OCI-LY3 (cell line): ENCODE measurements at regions not wholly inside any gene's neighbourhood (a gene's known extent, or its start where the extent isn't known, plus 50 kb on each side); places are given as distances from the start of the nearest gene placed in this dataset.
"Not testable (repeated sequence)": the region's sequence is repeated elsewhere in the genome, so short reads cannot be mapped to it uniquely, and the experiment has no call there.

Experiments
- H2AFZ ChIP-seq: fragments of 200-600, 300-600 bp; shearing (Covaris generic); 2 replicates; pipeline ENCODE4 v1.6.0; 2014; ENCODE audit warnings: antibody characterized with exemption, low read depth, low read length
- H3K27ac ChIP-seq: fragments of 200-600, 300-600 bp; sonication (generic); 2 replicates; pipeline ENCODE4 v1.5.1; 2014; ENCODE audit warnings: mild to moderate bottlenecking, low read length, moderate library complexity, mixed read lengths
- H3K27me3 ChIP-seq: fragments of 200-600, 300-600 bp; sonication (generic); 2 replicates; pipeline ENCODE4 v1.6.1; 2014; ENCODE audit warnings: low read depth, low read length, mixed read lengths
- H3K36me3 ChIP-seq: fragments of 200-600, 300-600 bp; sonication (generic); replicated peaks from 2 replicates; pipeline ENCODE3; 2014; ENCODE audit warnings: low read depth, low read length, mixed read lengths
- H3K4me1 ChIP-seq: fragments of 300-600, 200-600 bp; sonication (generic); 2 replicates; pipeline ENCODE4 v1.6.1; 2014; ENCODE audit warnings: low read length, mixed read lengths
- H3K4me2 ChIP-seq: fragments of 200-600, 300-600 bp; sonication (generic); 2 replicates; pipeline ENCODE4 v1.6.1; 2014; ENCODE audit warnings: low read length, mixed read lengths
- H3K4me3 ChIP-seq: fragments of 300-600, 200-600 bp; sonication (generic); 2 replicates; pipeline ENCODE4 v1.5.1; 2014; ENCODE audit warnings: antibody characterized with exemption, mild to moderate bottlenecking, low read length, moderate library complexity
- H3K79me2 ChIP-seq: fragments of 300-600, 200-600 bp; shearing (Covaris generic); 2 replicates; pipeline ENCODE4 v1.6.1; 2014; ENCODE audit warnings: mild to moderate bottlenecking, low read length, mixed read lengths
- H3K9ac ChIP-seq: fragments of 300-600, 200-600 bp; shearing (Covaris generic); 2 replicates; pipeline ENCODE4 v1.6.0; 2014; ENCODE audit warnings: mild to moderate bottlenecking, low read length, moderate library complexity
- H3K9me3 ChIP-seq: fragments of 200-600, 300-600 bp; shearing (Covaris generic); 2 replicates; pipeline ENCODE4 v1.6.1; 2014; ENCODE audit warnings: low read length, mixed read lengths; ENCODE audit not compliant: insufficient read depth
- H4K20me1 ChIP-seq: fragments of 200-600, 300-600 bp; sonication (generic); 2 replicates; pipeline ENCODE4 v1.6.1; 2016; ENCODE audit warnings: low read length, mixed read lengths; ENCODE audit not compliant: insufficient read depth
- EZH2phosphoT487 ChIP-seq: fragments of 200-600 bp; shearing (Covaris generic); IDR thresholded peaks from 2 replicates; pipeline ENCODE4 v1.6.1; 2018; ENCODE audit warnings: antibody characterized with exemption, mixed run types, low read depth
- TF ChIP-seq, protein P1 (sequence below): fragments of 200-600, 300-600 bp; sonication (generic); IDR thresholded peaks from 2 replicates; pipeline ENCODE4 v1.5.1; 2014; ENCODE audit warnings: antibody characterized with exemption, low read length, low read depth

DNA sequence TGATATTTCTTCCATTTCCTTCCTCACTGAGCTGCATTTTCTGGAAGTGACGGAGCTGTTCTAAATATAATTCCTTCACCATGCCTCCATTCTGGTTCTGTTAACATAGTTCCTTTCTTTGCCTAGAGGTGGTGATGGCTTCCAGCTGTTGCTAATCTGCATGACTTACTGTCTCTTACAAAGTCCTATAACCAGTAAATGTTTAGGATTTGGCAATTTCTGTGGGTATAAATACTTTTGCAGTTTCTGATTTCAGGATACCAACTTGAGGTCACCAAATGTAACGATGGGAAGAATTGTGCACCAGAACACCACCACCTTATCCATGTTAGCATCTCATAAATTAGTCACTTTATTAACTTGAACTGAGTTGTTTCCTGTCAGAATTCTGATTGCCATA lies 101.7 kb upstream of the FN1 start:
- Histone ChIP-seq H3K4me1 (peaks cover 11% of the 10 kb centered on the region), H3K4me3 (no peak overlapping the region), H3K9ac (no peak overlapping the region), H3K27me3 (no peaks in the 10 kb centered on the region), H3K79me2 (no peaks in the 10 kb centered on the region), H3K9me3 (no peaks in the 10 kb centered on the region), H3K27ac (no peak overlapping the region), H2AFZ (no peak overlapping the region), H4K20me1 (no peaks in the 10 kb centered on the region), H3K36me3 (no peaks in the 10 kb centered on the region), H3K4me2 (no peak overlapping the region)
- TF ChIP-seq, protein P1, sequence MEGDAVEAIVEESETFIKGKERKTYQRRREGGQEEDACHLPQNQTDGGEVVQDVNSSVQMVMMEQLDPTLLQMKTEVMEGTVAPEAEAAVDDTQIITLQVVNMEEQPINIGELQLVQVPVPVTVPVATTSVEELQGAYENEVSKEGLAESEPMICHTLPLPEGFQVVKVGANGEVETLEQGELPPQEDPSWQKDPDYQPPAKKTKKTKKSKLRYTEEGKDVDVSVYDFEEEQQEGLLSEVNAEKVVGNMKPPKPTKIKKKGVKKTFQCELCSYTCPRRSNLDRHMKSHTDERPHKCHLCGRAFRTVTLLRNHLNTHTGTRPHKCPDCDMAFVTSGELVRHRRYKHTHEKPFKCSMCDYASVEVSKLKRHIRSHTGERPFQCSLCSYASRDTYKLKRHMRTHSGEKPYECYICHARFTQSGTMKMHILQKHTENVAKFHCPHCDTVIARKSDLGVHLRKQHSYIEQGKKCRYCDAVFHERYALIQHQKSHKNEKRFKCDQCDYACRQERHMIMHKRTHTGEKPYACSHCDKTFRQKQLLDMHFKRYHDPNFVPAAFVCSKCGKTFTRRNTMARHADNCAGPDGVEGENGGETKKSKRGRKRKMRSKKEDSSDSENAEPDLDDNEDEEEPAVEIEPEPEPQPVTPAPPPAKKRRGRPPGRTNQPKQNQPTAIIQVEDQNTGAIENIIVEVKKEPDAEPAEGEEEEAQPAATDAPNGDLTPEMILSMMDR = no peak
- TF ChIP-seq EZH2phosphoT487 = no peak

- no peak overlapping the region for H2AFZ ChIP-seq
- no peak overlapping the region for H3K4me2 ChIP-seq
- no peaks in the 10 kb centered on the region for H3K9me3 ChIP-seq
- no peaks in the 10 kb centered on the region for H3K36me3 ChIP-seq
- H3K27ac ChIP-seq = no peak overlapping the region
- H3K27me3 ChIP-seq = no peaks in the 10 kb centered on the region
- no peak overlapping the region for H3K9ac ChIP-seq
- no peak overlapping the region for H3K4me3 ChIP-seq
- no peaks in the 10 kb centered on the region for H4K20me1 ChIP-seq
- H3K4me1 ChIP-seq = peaks cover 12% of the 10 kb centered on the region
- H3K79me2 ChIP-seq = no peaks in the 10 kb centered on the region
- no peak for TF ChIP-seq EZH2phosphoT487
- TF ChIP-seq, protein P1 = no peak
These were observed 100.6 kb upstream of the FN1 start for GRCh38 chr2:215536510-215536909.

DNA sequence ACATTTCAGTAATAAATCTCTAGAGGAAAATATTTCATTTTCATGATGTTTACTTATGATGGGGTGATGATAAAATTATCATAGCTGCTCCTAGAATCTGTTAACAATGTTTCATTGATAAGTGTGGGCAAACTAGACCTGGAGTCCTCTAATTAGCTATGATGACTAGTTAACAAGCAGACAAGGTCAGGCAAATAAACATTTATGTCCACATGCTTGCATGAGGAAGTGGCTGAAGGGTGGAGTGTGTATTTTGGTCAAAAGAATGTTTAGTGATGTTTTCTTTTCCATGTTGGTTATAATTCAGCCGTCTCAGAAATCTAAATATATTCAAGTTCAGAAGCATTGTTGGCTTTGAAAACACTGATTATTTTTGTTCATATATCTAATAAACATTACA lies 99.9 kb upstream of the FN1 start:
- no peaks in the 10 kb centered on the region for H3K79me2 ChIP-seq
- no peak overlapping the region for H3K9ac ChIP-seq
- no peaks in the 10 kb centered on the region for H3K27me3 ChIP-seq
- H3K4me3 ChIP-seq = no peak overlapping the region
- H3K27ac ChIP-seq = no peak overlapping the region
- H3K9me3 ChIP-seq = no peaks in the 10 kb centered on the region
- peaks cover 12% of the 10 kb centered on the region for H3K4me1 ChIP-seq
- no peak overlapping the region for H2AFZ ChIP-seq
- TF ChIP-seq, protein P1 = no peak
- no peak for TF ChIP-seq EZH2phosphoT487
- no peaks in the 10 kb centered on the region for H3K36me3 ChIP-seq
- no peaks in the 10 kb centered on the region for H4K20me1 ChIP-seq
- no peak overlapping the region for H3K4me2 ChIP-seq

GRCh38 chr2:215535125-215535668 lies 99.3 kb upstream of the FN1 start:
- Histone ChIP-seq H3K9ac (no peak overlapping the region), H3K36me3 (no peaks in the 10 kb centered on the region), H3K79me2 (no peaks in the 10 kb centered on the region), H3K9me3 (no peaks in the 10 kb centered on the region), H4K20me1 (no peaks in the 10 kb centered on the region), H3K27me3 (no peaks in the 10 kb centered on the region), H2AFZ (no peak overlapping the region), H3K4me3 (no peak overlapping the region), H3K27ac (no peak overlapping the region), H3K4me2 (no peak overlapping the region), H3K4me1 (peaks cover 12% of the 10 kb centered on the region)
- TF ChIP-seq, protein P1 = no peak
- TF ChIP-seq EZH2phosphoT487 = no peak

GRCh38 chr2:215533716-215534115 lies 97.8 kb upstream of the FN1 start:
- not testable (repeated sequence) for H3K79me2 ChIP-seq, H2AFZ ChIP-seq, H4K20me1 ChIP-seq, H3K36me3 ChIP-seq, H3K9ac ChIP-seq, H3K9me3 ChIP-seq, H3K4me2 ChIP-seq, H3K27me3 ChIP-seq, H3K27ac ChIP-seq, H3K4me3 ChIP-seq
- peaks cover 12% of the 10 kb centered on the region for H3K4me1 ChIP-seq
